ENCODE measurements at regions not wholly inside any gene's neighbourhood (a gene's known extent, or its start where the extent isn't known, plus 50 kb on each side); places are given as distances from the start of the nearest gene placed in this dataset.
"Not testable (repeated sequence)": the region's sequence is repeated elsewhere in the genome, so short reads cannot be mapped to it uniquely, and the experiment has no call there.

- DNase-seq, result not testable (repeated sequence)
Measured at GRCh38 chr12:89053817-89054216, 298.5 kb downstream of the DUSP6 start.

- no peak for DNase-seq
Measured at GRCh38 chr12:89051065-89051677, 301.1 kb downstream of the DUSP6 start.

GRCh38 chr12:89047856-89048418, 304.4 kb downstream of the DUSP6 start:
- no peak for DNase-seq

GRCh38 chr12:89041078-89041477, 311.2 kb downstream of the DUSP6 start:
- no peak for DNase-seq

- peak; percentile 83 for DNase-seq
Measured at GRCh38 chr12:89040146-89040964, 311.9 kb downstream of the DUSP6 start.

- DNase-seq, result peak; percentile 22
Measured at GRCh38 chr12:89038831-89039512, 313.3 kb downstream of the DUSP6 start.

- DNase-seq, result no peak
Measured at GRCh38 chr12:89033062-89033461, 319.2 kb downstream of the DUSP6 start.

- no peak for DNase-seq
Measured at GRCh38 chr12:89029961-89030360, 322.3 kb downstream of the DUSP6 start.

GRCh38 chr12:89024580-89024979, 327.7 kb downstream of the DUSP6 start:
- DNase-seq, result no peak

GRCh38 chr12:89023936-89024335, 328.4 kb downstream of the DUSP6 start:
- no peak for DNase-seq

- no peak for DNase-seq
Measured at GRCh38 chr12:89020689-89021088, 331.6 kb downstream of the DUSP6 start.

GRCh38 chr12:89020121-89020480, 332.2 kb downstream of the DUSP6 start:
- DNase-seq, result no peak

GRCh38 chr12:89019439-89020120, 332.7 kb downstream of the DUSP6 start:
- DNase-seq, result peak; percentile 69

GRCh38 chr12:89016970-89017778, 335.1 kb downstream of the DUSP6 start:
- peak; percentile 13 for DNase-seq

GRCh38 chr12:89015419-89015818, 336.9 kb downstream of the DUSP6 start:
- DNase-seq, result no peak

GRCh38 chr12:88998421-88998820, 353.9 kb downstream of the DUSP6 start:
- no peak for DNase-seq

- DNase-seq, result no peak
Measured at GRCh38 chr12:88996200-88996788, 356.0 kb downstream of the DUSP6 start.

- DNase-seq, result no peak
Measured at GRCh38 chr12:88994971-88995370, 357.3 kb downstream of the DUSP6 start.

- DNase-seq, result no peak
Measured at GRCh38 chr12:88994537-88994936, 357.8 kb downstream of the DUSP6 start.

GRCh38 chr12:88993651-88994050, 358.6 kb downstream of the DUSP6 start:
- DNase-seq, result no peak

GRCh38 chr12:88986056-88986455, 366.2 kb downstream of the DUSP6 start:
- DNase-seq, result no peak

GRCh38 chr12:88985631-88986030, 366.7 kb downstream of the DUSP6 start:
- no peak for DNase-seq
